HEK293T (cell line): ENCODE measurements at regions not wholly inside any gene's neighbourhood (a gene's known extent, or its start where the extent isn't known, plus 50 kb on each side); places are given as distances from the start of the nearest gene placed in this dataset.

ENCODE experiments used
- ELF4 ChIP-seq: fragments of 450-650 bp; IDR thresholded peaks from 2 replicates; pipeline ENCODE4 v1.6.1; 2017; ENCODE audit warnings: antibody characterized with exemption
- FOXK2 ChIP-seq: fragments of 450-650 bp; IDR thresholded peaks from 2 replicates; pipeline ENCODE4 v1.6.1; 2016; ENCODE audit warnings: mild to moderate bottlenecking
- FOXM1 ChIP-seq: fragments of 450-650 bp; IDR thresholded peaks from 2 replicates; pipeline ENCODE4 v1.6.1; 2017; ENCODE audit warnings: mild to moderate bottlenecking, borderline replicate concordance
- L3MBTL2 ChIP-seq: fragments of 450-650 bp; conservative IDR thresholded peaks from 2 replicates; pipeline ENCODE4 v1.6.1; 2016; ENCODE audit warnings: mild to moderate bottlenecking
- NFRKB ChIP-seq: fragments of 450-650 bp; IDR thresholded peaks from 2 replicates; pipeline ENCODE4 v1.6.1; 2016; ENCODE audit warnings: mild to moderate bottlenecking, moderate library complexity
- PKNOX1 ChIP-seq: fragments of 450-650 bp; IDR thresholded peaks from 2 replicates; pipeline ENCODE4 v1.6.1; 2016
- SUZ12 ChIP-seq: fragments of 450-650 bp; IDR thresholded peaks from 2 replicates; pipeline ENCODE4 v1.6.1; 2016; ENCODE audit warnings: mild to moderate bottlenecking
- ZNF384 ChIP-seq: fragments of 450-650 bp; IDR thresholded peaks from 2 replicates; pipeline ENCODE4 v1.6.1; 2016

- TF ChIP-seq FOXM1 (no peak), PKNOX1 (no peak), ZNF384 (no peak), FOXK2 (no peak), L3MBTL2 (no peak), ELF4 (no peak), SUZ12 (no peak), NFRKB (no peak)
Observed at GRCh38 chr12:90124914-90125313, 416.3 kb upstream of the ATP2B1 start.
